Rectal smooth muscle tissue (tissue), 1 donor: ENCODE measurements at regions not wholly inside any gene's neighbourhood (a gene's known extent, or its start where the extent isn't known, plus 50 kb on each side); places are given as distances from the start of the nearest gene placed in this dataset.

Experiments
- H3K27ac ChIP-seq: one replicate; pipeline ENCODE4 v1.7.0; 2013; ENCODE audit warnings: low read depth, low read length, inconsistent platforms
- H3K27me3 ChIP-seq: one replicate; pipeline ENCODE4 v1.7.0; 2013; ENCODE audit warnings: low read length; ENCODE audit not compliant: control insufficient read depth, insufficient read depth
- H3K36me3 ChIP-seq: one replicate; pipeline ENCODE4 v1.7.0; 2013; ENCODE audit warnings: low read length; ENCODE audit not compliant: control insufficient read depth, insufficient read depth
- H3K4me1 ChIP-seq: one replicate; pipeline ENCODE4 v1.7.0; 2013; ENCODE audit warnings: low read length; ENCODE audit not compliant: control insufficient read depth, insufficient read depth
- H3K4me3 ChIP-seq: one replicate; pipeline ENCODE4 v1.7.0; 2013; ENCODE audit warnings: low read length
- H3K9ac ChIP-seq: one replicate; pipeline ENCODE4 v1.7.0; 2013; ENCODE audit warnings: low read length

GRCh38 chr2:524442-524841 is 152.8 kb downstream of the TMEM18 start:
- Histone ChIP-seq H3K27ac (no peak overlapping the region), H3K27me3 (no peaks in the 10 kb centered on the region), H3K4me1 (no peaks in the 10 kb centered on the region), H3K36me3 (no peaks in the 10 kb centered on the region), H3K9ac (no peak overlapping the region), H3K4me3 (no peak overlapping the region)

GRCh38 chr2:523698-524270 is 153.4 kb downstream of the TMEM18 start:
- H3K27me3 ChIP-seq: no peaks in the 10 kb centered on the region
- no peaks in the 10 kb centered on the region for H3K36me3 ChIP-seq
- no peak overlapping the region for H3K4me3 ChIP-seq
- H3K4me1 ChIP-seq: no peaks in the 10 kb centered on the region
- no peak overlapping the region for H3K9ac ChIP-seq
- no peak overlapping the region for H3K27ac ChIP-seq

- Histone ChIP-seq H3K9ac (no peak overlapping the region), H3K4me1 (no peaks in the 10 kb centered on the region), H3K27me3 (no peaks in the 10 kb centered on the region), H3K36me3 (no peaks in the 10 kb centered on the region), H3K4me3 (no peak overlapping the region), H3K27ac (no peak overlapping the region)
Observed at GRCh38 chr2:522776-523175, 154.4 kb downstream of the TMEM18 start.

GRCh38 chr2:521853-522530 is 155.2 kb downstream of the TMEM18 start:
- no peak overlapping the region for H3K9ac ChIP-seq
- H3K36me3 ChIP-seq: no peaks in the 10 kb centered on the region
- H3K27ac ChIP-seq: no peak overlapping the region
- H3K4me3 ChIP-seq: no peak overlapping the region
- H3K4me1 ChIP-seq: no peaks in the 10 kb centered on the region
- H3K27me3 ChIP-seq: no peaks in the 10 kb centered on the region

GRCh38 chr2:520663-521340 is 156.4 kb downstream of the TMEM18 start:
- Histone ChIP-seq H3K27ac (no peak overlapping the region), H3K9ac (no peak overlapping the region), H3K36me3 (no peaks in the 10 kb centered on the region), H3K4me3 (no peak overlapping the region), H3K4me1 (no peaks in the 10 kb centered on the region), H3K27me3 (no peaks in the 10 kb centered on the region)

- H3K27me3 ChIP-seq: no peaks in the 10 kb centered on the region
- H3K36me3 ChIP-seq: no peaks in the 10 kb centered on the region
- no peaks in the 10 kb centered on the region for H3K4me1 ChIP-seq
- no peak overlapping the region for H3K27ac ChIP-seq
- no peak overlapping the region for H3K9ac ChIP-seq
- no peak overlapping the region for H3K4me3 ChIP-seq
Observed at GRCh38 chr2:516944-517343, 160.3 kb downstream of the TMEM18 start.

- no peak overlapping the region for H3K4me3 ChIP-seq
- no peak overlapping the region for H3K9ac ChIP-seq
- H3K36me3 ChIP-seq: no peaks in the 10 kb centered on the region
- no peaks in the 10 kb centered on the region for H3K4me1 ChIP-seq
- no peaks in the 10 kb centered on the region for H3K27me3 ChIP-seq
- no peak overlapping the region for H3K27ac ChIP-seq
Observed at GRCh38 chr2:516131-516530, 161.1 kb downstream of the TMEM18 start.

GRCh38 chr2:515441-516127 is 161.6 kb downstream of the TMEM18 start:
- Histone ChIP-seq H3K4me1 (no peaks in the 10 kb centered on the region), H3K27me3 (no peaks in the 10 kb centered on the region), H3K9ac (no peak overlapping the region), H3K4me3 (no peak overlapping the region), H3K36me3 (no peaks in the 10 kb centered on the region), H3K27ac (no peak overlapping the region)

- Histone ChIP-seq H3K9ac (no peak overlapping the region), H3K36me3 (no peaks in the 10 kb centered on the region), H3K27ac (no peak overlapping the region), H3K4me3 (no peak overlapping the region), H3K27me3 (no peaks in the 10 kb centered on the region), H3K4me1 (no peaks in the 10 kb centered on the region)
Observed at GRCh38 chr2:513981-514706, 163.1 kb downstream of the TMEM18 start.

- H3K9ac ChIP-seq: no peak overlapping the region
- no peak overlapping the region for H3K27ac ChIP-seq
- no peaks in the 10 kb centered on the region for H3K27me3 ChIP-seq
- H3K4me3 ChIP-seq: no peak overlapping the region
- H3K36me3 ChIP-seq: no peaks in the 10 kb centered on the region
- H3K4me1 ChIP-seq: no peaks in the 10 kb centered on the region
Observed at GRCh38 chr2:510839-511238, 166.4 kb downstream of the TMEM18 start.

GRCh38 chr2:509888-510287 is 167.3 kb downstream of the TMEM18 start:
- no peaks in the 10 kb centered on the region for H3K27me3 ChIP-seq
- H3K9ac ChIP-seq: no peak overlapping the region
- H3K27ac ChIP-seq: no peak overlapping the region
- H3K4me3 ChIP-seq: no peak overlapping the region
- no peaks in the 10 kb centered on the region for H3K36me3 ChIP-seq
- H3K4me1 ChIP-seq: no peaks in the 10 kb centered on the region

GRCh38 chr2:508121-508520 is 169.1 kb downstream of the TMEM18 start:
- Histone ChIP-seq H3K27ac (no peak overlapping the region), H3K4me3 (no peak overlapping the region), H3K27me3 (no peaks in the 10 kb centered on the region), H3K4me1 (no peaks in the 10 kb centered on the region), H3K36me3 (no peaks in the 10 kb centered on the region), H3K9ac (no peak overlapping the region)
